ENCODE measurements at regions not wholly inside any gene's neighbourhood (a gene's known extent, or its start where the extent isn't known, plus 50 kb on each side); places are given as distances from the start of the nearest gene placed in this dataset.
"Not testable (repeated sequence)": the region's sequence is repeated elsewhere in the genome, so short reads cannot be mapped to it uniquely, and the experiment has no call there.

DNA sequence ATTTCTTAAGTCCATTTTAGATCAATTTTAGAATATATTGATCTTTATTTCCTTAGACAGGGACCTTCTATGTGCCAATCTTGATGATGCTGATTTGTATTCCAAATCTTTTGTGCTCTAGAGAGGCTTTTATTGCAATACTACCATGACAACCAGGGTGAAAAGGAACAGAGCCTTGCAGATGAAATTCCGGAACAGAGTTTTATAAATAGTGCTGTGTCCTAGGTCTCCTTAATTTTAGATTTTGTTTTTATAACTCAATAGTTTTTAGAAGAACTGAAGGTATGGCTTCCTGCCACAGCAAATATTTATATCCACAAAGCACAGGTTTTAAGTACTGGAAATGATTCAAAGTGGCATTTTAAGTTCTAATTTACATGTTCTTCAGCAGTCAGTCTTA is 160.2 kb downstream of the PMAIP1 start:
- no peak for DNase-seq

DNA sequence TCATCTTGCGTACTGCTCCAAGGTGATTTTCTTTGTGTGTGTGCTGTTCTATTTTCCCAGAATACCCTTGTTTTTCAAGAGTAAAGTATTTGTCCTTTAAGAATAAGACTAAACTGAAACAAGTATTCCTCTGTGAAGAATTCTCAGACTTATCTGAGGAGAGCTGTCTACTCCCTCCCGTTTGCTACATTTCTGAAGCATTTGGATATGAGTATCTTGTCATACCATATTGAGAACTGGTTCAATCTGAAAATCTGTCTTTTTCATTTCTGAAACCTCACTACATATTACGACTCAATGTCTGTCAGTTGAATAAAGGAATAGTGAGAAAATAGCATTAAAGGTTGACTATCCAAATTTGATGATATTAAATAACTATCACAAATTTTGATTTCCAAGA is 159.4 kb downstream of the PMAIP1 start:
- DNase-seq: no peak

DNA sequence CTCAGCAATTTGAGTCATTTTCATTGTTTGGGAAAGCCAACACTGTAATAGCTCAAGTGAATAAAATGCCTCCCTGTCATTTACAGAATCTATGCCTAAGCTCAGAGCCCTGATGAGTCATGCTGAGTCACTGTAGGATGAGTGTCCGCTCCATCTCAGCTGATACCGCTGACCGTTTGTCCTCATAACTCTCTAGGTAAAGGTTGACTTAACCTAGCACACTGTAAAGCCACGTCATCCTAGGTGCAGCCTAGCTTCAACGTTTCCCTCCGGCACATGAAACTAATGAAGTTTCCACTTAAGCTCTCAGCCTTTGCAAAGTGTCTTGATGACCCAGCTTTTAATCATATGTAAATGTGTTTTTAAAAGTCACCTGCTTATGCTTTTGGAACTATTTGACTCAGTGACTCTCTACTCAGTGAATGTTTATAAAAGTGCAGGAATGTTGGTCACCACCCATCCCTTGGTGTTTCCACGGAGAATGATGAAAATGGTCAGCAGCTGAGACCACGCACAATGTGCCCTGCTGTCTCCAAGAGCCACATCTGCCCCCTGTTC is 154.0 kb downstream of the PMAIP1 start:
- DNase-seq: peak; percentile 66

DNA sequence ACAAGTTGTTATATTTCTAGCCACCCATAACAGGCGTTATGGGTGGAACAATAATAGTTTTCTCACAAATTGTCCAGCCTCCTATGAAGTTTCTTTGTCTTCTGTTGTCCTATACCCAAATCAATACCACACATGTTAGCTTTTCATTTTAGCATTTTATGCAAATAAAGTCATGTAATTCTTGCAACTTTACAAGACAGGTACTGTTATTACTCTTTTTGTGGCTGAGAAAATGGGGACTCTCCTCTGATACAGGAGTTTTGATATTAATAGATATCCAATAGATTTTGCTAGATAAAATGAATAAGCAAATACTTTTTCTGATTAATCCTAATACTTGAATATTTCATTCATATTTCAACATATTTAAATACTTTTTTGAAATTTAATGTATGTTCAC is 151.0 kb downstream of the PMAIP1 start:
- no peak for DNase-seq

DNA sequence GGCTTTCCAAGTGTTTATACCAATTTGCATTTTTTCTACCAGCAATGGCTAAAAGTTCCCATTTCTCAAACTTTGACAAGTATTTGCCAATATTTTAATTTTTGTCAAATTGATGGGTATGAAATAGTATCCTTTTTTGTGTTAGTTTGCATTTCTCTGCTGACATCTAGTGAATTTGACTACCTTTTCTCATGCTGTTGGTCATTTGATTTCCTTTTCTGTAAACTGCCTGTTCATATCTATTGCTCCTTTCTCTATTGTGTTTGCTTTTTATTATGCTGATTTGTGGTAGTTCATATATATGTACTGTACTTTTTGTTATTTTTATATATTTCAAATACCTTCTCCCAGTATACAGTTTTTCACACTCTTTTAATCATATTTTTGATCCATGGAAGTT is 149.4 kb downstream of the PMAIP1 start:
- no peak for DNase-seq

DNA sequence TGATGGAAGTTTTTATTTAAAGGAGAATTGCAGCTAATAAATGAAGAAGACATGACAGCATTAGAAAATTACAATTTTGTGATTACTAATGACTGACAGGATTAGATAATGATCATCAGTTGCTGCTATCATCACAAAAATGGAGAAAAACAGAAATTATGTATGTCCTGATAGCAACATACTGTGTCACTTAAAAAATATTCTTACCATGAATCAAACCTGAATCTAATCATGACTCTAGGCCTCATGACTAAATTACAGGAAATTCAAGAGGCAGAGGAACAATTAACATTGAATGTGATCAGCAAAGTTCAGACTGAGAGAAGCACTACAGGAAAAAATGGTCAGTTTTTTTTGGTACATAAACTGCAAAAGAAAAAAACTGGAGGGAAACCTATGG is 147.8 kb downstream of the PMAIP1 start:
- DNase-seq: no peak

DNA sequence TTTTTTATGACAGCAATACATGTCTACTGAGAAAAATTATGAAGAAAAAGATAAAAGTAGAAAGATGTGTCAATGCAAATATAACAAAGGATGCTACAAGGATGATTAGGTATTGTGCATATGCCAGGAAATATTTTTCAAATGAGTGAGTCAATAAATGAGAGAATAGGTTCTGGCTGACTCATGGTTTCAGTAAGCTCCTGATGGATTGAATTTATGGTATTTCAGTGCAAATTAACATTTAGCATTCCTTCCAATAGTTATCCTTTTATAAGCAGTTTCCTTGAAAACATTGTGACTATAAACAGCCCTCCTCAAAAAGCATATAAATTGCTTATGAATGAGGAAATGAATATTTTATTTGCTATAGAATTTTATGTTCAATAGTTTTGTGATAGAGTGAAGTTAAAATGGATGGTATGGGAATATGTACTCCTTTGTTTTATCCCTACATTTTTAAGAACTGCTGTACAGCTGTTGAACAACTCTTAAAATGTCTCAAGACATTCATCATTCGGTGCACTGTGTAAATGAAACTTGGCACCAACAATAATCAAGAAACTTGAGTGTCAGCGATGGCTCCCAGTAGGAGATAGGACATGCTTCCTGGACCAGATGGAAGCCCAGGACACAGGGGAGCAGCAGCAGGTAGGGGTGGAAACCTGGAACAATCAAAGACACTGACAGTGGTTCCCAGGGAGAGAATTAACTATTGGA is 144.7 kb downstream of the PMAIP1 start:
- no peak for DNase-seq

DNA sequence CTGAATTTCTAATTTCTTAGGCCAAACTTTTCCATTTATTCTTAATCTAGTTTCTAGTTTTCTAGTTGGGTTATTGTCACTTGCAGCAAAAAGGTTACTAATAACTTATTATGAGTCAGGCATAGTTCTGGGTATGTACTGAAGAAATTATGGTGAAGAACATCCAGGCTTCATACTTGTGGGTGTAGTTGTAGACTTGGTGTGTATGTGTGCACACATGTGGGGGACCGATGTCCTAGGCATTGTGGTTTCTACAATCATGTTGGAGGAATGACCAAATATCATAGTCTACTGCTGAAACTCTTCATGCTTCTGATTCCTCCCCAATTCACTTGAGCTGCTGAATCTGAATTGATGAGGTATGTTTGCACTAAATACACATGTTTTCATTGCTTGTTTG is 141.2 kb downstream of the PMAIP1 start:
- no peak for DNase-seq

DNA sequence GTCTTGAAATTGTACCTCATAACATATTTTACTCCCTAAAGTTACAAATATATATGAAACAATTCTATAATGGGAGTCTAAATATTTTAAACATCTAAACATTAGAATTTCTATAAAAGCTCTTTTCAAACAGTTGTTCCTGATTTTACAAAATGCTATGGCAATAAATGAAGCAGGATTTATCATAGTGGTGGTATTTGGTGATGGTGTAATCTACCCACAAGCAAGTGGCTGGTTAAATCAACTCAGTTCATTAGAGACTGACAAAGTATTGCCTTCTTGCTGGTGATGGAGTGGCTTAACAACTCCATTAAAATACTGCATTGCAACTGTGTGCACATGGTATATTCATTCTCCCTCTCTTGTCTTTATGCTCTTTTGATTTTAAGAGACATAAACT is 138.9 kb downstream of the PMAIP1 start:
- no peak for DNase-seq

DNA sequence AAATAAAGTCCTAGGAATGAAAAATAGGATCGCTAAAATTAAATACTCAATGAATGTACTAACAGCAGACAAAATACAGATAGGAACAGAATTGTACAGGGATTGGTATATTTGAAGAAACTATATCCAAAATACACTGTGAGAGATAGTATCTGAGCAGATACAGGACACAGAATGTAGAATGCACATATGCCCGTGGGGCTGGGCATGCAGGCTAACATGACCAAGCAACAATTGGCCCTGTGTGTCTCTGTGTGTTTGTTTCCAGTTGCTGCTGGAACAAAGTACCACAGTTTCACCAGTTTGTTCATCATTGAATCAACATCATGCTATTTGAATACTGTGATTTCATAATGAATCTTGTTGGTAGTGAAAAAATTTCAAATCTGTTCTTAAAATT is 127.6 kb downstream of the PMAIP1 start:
- DNase-seq: no peak

DNA sequence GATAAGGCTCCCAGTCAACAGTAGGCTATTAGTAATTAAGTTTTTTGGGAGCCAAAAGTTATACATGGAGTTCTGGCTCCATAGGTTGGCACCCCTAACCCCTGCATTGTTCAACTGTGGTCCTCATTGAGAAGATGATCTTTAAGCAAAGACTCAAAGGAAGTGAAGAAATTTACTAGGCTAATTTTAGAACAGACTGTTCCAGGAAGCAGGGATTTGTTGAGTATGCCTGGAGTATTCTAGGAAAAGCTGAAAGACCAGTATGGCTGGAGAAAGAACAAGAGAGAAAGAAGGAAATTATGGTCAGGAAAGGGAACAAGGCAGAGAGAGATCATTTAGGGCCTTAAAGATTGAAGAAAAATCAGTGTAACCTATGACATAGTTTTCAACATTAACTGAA is 125.1 kb downstream of the PMAIP1 start:
- no peak for DNase-seq

DNA sequence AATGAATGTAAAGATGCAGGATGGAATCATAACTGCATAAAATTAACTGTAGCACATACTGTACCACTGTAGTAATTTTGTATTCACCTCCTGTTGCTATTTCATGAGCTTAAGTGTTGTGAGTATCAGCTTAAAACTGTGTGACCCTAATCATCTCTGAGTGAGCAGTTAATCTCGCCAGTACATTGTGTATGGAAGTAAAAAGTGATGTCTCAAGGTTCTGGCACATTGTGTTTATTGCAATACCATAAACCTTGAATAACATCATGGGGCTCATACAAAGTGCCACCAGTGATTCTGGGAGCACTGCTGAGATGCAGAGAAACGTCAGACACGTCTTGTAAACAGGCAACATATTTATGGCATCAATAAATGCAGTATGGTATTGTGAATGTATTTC is 124.5 kb downstream of the PMAIP1 start:
- DNase-seq: no peak

DNA sequence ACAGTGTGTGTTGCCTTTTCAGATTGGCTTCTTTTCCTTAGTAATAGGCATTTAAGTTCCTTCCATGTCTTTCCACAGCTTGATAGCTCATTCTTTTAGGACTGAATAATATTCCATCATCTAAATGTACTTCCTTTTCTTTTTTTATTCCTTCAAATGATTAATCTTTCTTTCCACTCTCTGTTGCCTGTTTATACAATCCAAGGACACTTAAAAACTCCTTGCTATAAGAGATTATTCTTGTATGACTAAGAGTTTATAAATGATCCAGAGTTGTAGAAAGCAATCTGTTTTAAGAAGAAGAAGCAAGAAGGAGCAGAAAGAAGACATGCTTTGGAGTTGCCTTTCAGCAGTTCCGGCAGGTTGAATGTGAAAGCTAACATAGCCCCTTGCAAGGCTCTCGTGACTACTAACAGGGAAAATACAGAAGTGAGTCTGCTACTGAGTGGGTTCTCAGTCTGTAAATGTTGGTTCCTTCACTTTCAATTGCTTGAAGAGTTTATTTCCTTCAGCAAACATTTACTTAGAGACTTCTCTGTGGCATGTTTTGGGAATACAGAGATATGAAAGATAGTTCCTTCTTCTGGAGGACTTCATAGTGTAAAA is 123.0 kb downstream of the PMAIP1 start:
- DNase-seq: no peak

DNA sequence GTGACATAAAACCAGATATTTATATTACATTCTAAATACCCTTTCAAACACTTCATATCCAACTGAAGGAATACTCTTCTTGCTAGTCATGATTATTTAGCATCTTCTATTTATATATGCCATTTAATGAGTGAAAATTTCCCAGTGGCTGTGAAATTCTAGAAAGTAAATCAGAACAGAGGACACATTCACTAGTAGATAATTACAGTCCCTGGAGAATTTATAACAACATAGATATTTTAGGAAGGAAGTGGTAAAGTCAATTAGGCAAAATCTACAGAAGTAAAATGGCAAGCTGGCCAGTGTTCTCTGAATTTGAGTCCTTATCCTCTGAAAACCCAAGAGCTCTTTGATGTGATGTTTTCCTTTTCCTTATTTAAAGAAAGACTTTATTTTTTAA is 121.8 kb downstream of the PMAIP1 start:
- no peak for DNase-seq

DNA sequence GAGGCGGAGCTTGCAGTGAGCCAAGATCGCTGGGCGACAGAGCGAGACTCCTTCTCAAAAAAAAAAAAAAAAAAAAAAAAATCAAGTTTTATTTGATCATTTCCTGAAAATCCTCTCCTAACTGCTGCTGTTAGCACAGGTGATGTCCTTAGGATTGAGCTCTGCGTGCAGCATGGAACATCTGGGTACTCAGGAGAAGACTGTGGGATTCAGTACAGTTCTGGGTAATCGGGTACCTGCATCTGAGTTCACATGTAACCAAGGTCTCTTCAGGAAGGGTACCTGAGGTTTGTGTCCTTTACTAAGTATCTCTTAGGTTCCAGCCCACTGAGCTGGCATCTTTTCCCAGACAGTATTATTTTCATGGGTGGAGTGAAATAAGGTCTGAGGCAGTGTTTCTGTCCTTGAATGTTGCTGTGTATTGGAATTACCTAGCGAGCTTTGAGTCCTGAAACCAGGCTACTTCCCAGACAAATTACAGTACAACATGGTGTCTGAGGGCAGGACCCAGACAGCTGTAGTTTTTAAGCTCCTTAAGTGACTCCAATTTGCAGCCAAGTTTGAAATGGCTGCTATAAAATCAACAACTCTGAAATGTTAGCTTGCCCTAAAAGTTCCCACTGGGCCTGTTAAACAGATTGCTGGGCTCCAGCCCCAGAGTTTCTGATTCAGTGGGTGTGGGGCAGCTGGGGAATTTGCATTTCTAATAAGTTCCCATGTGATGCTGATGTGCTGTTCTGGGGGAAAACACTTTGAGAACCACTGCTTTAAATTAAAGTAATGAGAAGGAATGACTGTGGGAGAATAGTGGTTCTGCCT is 120.5 kb downstream of the PMAIP1 start:
- DNase-seq: no peak

DNA sequence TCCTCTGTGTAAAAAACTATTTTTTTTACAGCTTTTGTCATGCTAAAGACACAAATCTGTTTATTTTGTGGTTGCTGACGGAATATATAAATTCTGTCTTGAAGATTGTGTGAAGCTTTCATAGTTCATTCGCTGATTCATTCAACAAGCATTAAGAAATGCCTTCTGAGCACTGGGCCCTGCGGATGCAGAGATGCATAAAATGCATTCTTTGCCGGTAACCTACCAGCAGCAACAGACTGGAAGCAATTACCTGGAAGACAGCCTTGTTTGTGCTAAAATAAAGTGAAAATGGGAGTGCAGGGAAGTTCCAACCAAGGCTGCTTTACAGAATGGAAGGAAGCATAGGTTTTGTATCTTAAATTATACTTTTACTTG is 119.7 kb downstream of the PMAIP1 start:
- no peak for DNase-seq

DNA sequence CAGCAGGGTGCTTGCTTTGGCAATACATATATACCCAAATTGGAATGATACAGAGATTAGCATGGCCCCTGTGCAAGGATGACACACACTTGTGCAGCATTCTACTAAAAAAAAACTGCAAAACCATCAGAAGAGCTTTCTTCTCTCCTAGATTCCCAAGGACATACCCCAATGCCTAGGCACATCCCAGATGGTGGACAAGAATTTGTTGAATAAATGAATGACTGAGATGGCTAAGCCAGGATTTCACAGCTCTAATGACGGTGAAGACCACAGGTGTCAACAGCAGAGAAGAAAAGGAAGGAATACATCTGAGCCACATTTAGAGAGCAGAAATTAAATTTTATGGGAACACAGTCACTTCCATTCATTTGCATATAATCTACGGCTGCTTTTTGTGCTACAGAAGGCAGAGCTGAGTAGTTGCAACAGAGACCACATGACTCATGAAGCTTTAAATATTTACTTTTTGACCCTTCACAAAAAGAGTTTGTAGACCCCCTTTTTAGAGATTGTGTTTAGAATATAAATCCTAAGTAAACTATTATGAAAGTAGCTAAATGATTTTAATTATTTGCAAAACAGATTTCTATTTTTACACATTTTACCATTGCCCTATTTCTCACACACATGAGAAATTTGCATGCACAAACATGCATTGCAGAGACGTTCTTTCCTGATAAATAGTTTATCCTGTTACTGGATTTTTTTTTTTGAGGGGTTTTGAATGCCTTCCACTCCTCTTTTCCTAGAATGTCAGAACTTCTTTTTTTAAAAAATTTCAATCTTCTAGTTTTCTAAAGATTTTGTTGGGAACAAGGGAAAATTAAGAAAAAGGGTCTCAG is 119.0 kb downstream of the PMAIP1 start:
- DNase-seq: no peak

DNA sequence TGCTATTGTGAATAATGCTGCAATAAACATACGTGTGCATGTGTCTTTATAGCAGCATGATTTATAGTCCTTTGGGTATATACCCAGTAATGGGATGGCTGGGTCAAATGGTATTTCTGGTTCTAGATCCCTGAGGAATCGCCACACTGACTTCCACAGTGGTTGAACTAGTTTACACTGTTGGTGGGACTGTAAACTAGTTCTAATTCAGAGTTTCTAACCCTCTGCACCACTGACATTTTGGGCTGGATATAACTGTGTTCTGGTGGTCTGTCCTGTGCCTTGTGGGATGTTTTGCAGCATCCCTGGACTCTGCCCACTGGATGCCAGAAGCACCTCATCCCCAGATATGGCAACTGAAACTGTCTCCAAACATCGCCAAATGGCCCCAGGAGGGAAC is 118.3 kb downstream of the PMAIP1 start:
- not testable (repeated sequence) for DNase-seq

DNA sequence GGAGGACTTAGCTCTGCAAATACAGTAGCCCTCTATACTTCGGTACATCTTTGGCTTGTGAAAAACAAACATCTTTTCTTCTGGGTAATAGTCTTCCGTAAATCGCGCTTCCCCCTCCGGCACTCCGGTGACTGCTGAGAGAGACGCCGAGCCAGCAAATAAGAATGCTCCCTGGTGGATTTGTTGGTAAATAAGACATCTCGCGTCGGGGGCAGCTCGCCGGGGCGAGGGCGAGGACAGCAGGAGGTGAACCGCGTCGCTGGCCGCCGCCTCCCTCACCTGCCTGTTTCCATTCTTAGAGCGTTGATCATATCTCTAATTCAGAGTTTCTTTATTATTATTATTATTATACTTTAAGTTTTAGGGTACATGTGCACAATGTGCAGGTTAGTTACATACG is 117.6 kb downstream of the PMAIP1 start:
- DNase-seq: no peak

DNA sequence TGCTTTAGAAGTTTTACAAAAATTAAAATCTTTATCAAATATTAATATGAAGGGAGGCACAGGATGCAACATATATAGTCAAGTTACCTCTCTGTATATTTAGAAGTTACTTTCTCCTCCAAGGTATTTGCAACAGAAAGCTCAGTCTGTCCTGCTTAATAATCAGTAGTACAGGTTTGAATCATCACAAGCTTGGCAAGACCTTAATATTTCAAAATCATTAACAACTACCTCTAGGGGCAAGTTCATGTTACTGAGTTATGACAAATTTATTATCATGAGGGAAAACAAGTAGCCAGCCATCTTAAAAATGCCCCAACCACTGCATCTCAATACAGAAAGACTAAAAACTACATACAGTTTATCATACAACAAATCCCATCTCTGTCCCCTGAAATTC is 116.0 kb downstream of the PMAIP1 start:
- not testable (repeated sequence) for DNase-seq

DNA sequence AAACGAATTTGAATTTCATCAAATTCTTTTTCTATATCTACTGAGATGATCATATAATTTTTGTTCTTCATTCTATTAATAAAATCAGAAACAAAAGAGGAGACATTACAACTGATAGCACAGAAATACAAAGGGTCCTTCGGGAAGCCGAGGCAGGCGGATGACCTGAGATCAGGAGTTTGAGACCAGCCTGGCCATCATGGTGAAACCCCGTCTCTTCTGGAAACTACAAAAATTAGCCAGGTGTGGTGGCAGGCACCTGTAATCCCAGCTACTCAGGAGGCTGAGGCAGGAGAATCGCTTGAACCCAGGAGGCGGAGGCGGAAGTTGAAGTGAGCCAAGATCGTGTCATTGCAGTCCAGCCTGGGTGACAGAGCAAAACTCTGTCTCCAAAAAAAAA is 113.4 kb downstream of the PMAIP1 start:
- DNase-seq: not testable (repeated sequence)

DNA sequence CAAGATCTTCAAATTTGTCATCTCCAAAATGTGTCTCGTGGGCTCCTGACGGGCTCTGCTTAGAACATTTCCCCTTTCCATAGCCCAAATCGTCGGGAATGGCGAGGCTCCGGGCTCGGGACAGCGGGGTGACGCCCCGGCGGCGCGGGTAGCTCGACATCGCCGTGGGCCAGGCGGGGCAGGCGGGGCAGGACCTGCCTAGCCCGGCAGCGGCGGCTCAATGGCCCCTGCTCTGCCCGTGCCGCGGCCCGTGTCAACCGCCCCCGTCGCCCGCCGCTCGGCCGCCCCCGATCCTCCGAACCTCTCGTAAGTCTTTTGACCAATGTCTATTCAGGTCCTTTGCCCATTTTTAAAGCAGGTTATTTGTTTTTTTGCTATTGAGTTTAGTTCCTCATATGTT is 111.2 kb downstream of the PMAIP1 start:
- DNase-seq: no peak

DNA sequence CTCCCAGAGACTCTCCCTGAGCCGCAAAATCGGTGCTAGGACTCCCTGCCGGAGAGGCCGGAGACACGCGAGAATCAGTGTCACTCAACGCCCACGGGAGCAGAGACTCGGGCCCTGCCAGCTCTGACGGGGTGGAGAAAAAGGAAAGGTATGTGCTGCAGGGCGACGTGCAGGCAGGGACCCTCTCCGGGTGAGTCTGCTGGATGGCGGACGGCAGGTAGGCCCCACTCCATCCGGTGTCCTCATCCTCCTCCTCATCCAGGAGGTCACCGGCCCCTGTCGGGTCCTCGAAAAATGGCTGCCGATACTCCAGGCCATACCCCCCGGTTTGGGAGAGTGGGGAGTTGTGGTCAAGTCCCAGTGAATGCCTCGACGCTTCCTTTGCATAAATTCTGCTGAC is 110.7 kb downstream of the PMAIP1 start:
- no peak for DNase-seq
